ENCODE measurements at regions not wholly inside any gene's neighbourhood (a gene's known extent, or its start where the extent isn't known, plus 50 kb on each side); places are given as distances from the start of the nearest gene placed in this dataset.
A peak's percentile ranks its signal among the peaks of the same experiment; 100 is the strongest.
"Not testable (repeated sequence)": the region's sequence is repeated elsewhere in the genome, so short reads cannot be mapped to it uniquely, and the experiment has no call there.

GRCh38 chrX:124181515-124181914 is 150.9 kb upstream of the TEX13D start:
- DNase-seq (ENCODE audit: low read depth): not testable (repeated sequence)

GRCh38 chrX:124190440-124190839 is 142.0 kb upstream of the TEX13D start:
- DNase-seq (ENCODE audit: low read depth): no peak

DNA sequence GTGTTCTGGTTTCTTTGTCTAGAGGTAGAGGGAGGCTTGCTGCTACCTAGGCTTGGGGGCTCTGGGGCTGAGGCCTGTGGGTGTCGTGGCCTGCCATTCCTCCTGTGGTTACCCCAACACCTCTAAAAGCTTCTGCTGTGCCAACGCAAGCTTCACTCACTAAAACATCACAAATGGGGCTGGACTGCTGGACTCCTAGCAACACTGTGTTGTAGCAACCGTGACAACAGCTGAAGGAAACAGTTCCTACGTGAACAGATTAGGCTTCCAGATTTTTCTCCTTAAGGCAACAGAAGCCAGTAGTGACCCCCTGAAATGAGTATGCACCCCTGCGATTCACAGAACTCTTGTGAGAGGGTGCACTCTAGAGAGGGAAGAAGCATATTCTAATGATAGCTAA is 138.3 kb upstream of the TEX13D start:
- DNase-seq (ENCODE audit: low read depth): peak; percentile 58

DNA sequence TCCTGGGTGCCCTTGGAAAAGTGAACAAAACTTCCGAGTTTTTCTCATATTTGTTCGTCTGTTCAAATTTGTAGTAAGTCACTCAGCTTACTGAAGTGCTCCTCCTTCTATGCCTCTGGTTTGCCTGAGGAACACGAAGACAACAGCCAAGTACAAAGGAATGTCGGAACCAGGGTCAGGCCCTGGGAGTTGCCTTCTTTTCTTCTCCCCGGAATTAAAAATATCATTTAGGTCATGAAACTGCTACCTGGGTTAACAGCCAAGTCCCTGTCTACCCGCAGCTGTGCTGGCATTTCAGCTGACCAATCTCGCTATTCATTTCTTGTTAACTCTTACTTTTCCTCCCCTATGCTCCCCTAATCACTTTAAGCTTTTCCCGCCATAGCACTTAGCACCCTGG is 137.6 kb upstream of the TEX13D start:
- DNase-seq (ENCODE audit: low read depth): no peak

DNA sequence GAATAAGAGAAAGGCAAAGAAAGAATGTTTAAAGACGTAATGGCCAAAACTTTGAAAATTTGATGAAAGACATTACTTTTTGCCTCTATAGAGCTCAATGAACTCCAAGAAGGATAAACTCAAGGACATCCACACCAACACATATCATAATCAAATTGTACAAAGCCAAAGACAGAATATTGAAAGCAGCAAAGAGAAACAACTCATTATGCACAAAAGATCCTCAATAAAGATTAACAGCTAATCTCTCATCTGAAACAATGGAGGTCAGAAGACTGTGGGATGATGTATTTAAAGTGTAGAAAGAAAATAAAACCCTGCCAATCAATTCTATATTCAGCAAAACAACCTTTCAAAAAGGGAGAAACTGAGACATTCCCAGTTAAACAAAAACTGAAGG is 129.1 kb upstream of the TEX13D start:
- DNase-seq (ENCODE audit: low read depth): no peak

GRCh38 chrX:124208660-124209059 is 123.8 kb upstream of the TEX13D start:
- DNase-seq (ENCODE audit: low read depth): no peak

GRCh38 chrX:124209792-124210576 is 122.5 kb upstream of the TEX13D start:
- no peak for DNase-seq (ENCODE audit: low read depth)

DNA sequence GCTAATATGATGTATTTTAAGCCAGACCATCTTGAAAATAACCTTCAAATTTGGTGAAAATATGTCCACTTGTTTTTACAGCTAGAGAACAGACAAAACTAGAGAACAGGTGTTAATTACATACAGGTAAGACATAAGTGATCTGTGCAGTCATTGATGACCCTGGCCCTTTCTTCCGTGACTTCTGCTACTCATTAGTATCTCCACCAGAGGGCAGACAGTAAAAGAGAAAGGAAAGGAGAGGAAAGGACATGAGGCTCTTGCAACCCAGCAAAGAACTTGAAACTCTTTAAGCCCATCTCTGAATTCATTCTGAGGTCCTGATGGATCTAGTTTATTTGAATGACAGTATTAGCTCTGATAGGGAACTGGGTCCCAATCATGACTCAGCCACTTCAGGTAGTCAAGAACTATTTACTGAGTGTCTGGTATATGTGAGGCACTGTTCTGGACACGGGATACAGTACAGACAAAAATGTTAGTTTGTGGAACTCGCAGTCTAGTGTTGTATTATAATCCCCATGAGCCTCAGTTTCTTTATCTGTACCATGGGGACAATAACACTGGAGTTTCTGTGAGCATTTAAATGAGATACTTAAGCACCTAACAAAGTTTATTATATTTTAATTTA is 121.0 kb upstream of the TEX13D start:
- no peak for DNase-seq (ENCODE audit: low read depth)

DNA sequence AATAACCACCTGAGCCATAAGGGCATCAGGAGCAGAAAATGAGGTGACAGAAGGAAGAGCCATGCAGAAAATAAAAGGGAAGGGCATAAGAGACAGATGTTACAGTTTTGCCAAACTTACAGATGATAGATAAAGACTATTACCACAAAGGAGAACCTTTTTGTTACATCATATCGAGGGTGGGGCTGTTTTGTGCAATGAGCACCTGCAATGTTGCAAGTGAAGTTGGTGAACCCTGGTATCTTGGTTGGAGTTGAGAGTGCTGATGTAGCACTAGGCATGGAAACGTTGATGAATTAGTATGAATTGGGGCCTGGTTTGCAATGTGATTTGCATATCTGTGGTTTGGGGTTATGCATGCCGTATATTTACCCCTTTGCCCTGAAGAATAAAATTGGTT is 119.8 kb upstream of the TEX13D start:
- no peak for DNase-seq (ENCODE audit: low read depth)

DNA sequence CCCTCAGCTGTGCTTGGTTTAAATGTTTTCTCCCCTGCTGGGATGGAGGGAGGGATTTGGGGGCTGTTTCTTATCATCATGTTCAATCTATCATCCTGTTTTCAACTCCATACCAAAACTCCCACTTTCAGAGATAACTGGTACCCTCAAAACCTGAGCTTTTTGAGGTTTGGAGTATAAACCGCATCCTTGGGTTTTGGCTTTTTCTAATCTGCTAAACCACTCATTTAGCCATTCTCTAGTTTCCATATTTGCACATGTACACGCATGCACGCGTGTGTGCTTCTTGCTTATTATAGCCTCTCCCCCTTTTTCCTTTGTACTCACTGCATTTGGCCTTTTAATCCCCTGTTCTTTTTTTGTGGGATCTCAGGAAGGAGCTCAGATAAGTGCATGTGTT is 116.7 kb upstream of the TEX13D start:
- no peak for DNase-seq (ENCODE audit: low read depth)

DNA sequence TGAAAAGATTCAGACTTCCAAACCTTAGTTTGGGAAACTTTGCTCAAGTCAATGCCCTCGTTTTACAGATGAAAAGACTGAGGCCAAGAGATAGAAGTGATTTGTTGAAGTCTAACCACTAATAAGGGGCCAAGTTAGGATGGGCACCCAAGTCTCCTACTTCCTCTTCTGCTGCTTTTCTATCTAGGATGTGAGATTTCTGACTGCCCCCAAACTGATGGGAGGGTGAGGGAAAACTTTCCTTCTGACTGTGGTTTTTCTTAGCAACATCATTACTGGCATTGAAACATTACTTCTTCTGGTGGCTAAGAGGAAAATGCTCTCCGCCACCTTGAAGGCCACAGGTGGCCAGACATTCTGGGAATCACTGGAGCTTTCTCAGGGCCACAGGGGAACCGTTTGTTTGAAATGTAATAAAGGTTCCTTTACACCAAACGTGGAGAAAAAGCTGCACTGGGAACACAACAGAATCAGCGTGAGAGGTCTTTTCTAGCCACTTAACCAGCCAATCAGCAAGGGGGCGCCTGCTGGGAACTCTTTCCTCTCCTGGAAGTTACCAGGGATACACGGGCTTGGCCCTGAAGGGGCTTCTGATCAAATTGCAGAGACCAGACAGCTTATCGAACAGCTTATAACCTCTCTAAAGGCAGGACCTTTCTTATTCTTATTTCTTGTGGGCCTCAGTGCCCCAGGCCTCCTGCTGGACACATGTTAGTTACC is 115.9 kb upstream of the TEX13D start:
- no peak for DNase-seq (ENCODE audit: low read depth)

DNA sequence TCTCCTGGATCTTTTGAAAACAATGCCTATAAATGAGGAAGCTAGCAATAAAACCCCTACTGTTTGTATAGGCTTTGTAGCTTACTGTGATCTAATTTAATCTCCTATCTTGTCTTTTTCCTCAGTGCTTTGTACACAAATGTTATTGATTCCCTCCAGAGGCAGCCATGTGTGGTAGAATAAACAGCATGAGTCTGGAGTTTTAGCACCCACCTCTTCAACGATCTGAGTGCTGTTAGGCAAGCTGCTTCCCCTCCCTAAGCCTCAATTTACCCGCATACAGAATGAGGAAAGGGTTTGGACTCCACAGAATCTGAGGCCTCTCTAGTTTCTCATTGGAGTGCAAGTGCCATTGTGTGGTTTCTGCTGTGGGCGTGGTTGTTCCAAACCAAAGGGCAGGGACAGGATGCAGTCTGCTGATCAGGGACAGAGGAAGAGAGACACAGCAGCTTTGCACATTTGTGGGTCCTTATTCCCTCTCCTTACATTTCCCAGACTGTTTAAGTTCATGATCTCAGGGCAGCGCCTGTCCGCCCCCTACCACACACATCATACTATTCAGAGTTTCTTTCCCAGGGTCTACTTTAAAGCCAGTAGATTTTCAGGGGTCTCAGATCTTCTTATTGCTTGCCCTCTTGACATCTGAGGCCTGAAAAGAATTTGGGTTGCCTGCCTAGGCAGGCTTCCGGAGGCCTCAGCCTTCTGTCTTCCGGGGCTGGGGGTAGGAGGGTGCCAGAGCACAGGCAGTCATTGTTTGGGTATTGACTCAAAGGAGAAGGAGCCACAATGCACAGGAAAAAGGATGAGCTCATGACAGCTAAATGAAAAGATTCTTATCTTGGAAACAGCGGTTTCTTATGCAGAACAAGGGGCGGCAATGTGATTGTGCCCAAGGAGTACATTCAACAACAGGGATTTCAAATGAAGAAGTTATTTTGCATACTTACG is 114.9 kb upstream of the TEX13D start:
- no peak for DNase-seq (ENCODE audit: low read depth)

DNA sequence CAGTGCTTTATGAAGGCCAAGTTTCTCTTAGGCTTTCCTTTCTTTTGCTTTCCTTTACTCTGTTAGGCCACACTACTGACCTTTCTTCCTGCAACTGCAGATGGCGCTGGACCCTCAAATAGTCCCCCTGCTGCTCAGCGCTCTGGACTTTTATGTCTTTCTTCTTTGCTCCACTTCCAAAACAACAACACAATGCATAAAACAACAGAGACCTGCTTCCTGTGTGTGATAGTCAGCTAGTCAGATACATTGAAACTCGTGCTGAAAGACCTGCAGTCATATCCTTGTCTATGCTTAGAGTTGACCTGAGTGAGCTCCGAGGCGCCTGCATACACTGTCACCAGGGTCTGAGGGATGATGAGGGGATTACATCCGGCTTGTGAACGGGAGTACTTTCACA is 108.9 kb upstream of the TEX13D start:
- no peak for DNase-seq (ENCODE audit: low read depth)

- no peak for DNase-seq (ENCODE audit: low read depth)
These were observed 107.9 kb upstream of the TEX13D start for GRCh38 chrX:124224528-124224927.

- no peak for DNase-seq (ENCODE audit: low read depth)
These were observed 106.3 kb upstream of the TEX13D start for GRCh38 chrX:124226129-124226528.

DNA sequence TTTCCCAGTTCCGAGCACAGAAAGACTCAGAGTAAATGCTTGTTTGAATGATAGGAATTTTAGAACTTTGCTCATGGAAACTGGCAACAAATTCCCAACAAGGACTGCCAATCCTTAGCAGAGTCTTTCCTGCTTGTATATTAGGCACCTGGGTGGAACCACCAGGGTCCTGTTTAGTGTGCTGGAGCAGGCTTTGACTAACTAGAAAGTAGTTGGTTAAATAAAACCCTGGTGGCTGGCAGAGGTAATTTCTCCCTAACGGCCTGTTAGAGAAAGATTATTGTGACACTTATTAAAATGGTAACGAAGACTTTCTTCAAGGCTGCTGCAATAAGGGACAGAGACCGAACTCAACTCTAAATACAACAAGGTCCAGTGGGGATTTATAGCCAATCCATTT is 103.6 kb upstream of the TEX13D start:
- DNase-seq (ENCODE audit: low read depth): no peak

DNA sequence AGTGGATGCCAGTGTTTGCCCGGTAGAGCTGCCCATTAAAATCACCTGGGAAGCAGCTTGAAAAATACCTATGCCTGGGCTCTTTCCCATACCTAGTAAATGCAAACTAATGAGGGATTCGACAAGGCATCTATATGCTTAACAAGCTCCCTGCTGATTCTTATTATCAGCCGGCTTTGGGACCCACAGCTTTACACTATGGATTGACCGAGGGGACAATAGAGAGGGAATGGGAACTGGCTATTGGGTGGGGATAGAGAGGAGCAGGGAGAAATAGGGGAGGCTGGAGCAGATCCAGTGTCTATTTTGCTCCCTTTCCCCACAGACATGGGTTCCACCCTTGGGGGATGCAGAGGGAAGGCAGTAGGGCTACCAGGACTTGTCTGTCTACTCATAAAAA is 103.1 kb upstream of the TEX13D start:
- DNase-seq (ENCODE audit: low read depth): no peak

GRCh38 chrX:124230655-124231450 is 101.6 kb upstream of the TEX13D start:
- DNase-seq (ENCODE audit: low read depth): no peak

DNA sequence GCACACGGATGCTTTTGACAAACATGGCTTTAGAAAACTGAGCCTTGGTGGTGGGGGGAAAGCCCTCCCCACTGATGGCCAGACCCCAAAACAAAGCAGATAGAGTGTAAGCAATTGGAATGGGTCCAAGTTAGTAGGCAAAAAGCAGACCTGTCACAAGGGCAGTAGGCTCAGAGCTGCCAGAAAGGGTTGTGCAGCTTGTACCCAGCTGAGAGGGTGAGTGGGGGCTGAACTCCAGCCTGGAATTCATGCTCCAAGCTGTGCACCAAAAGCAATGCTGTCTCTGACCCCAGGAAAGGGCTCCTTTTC is 101.1 kb upstream of the TEX13D start:
- DNase-seq (ENCODE audit: low read depth): no peak

GRCh38 chrX:124232523-124233201 is 99.8 kb upstream of the TEX13D start:
- DNase-seq (ENCODE audit: low read depth): no peak

DNA sequence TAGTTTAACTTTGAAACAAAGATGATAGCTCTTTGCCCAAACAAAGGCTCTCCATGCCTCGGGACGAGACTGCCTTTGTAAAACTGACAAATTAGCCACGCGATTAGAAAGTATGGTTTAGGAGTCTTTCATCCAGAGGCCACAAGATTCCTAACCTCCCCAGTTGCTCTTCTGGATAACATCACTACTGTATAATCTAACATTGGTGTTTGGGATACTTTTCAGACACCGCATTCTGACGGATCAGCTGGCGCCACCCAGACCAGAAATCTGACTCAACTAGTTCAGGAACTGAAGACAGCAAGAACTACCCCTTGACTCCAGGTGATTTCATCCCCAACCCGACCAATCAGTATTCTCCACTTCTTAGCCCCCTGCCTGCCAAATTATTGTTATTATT is 98.1 kb upstream of the TEX13D start:
- DNase-seq (ENCODE audit: low read depth): no peak

Measured in forelimb muscle (tissue), 1 donor.